CD4-positive, alpha-beta T cell (primary cell): ENCODE measurements at regions not wholly inside any gene's neighbourhood (a gene's known extent, or its start where the extent isn't known, plus 50 kb on each side); places are given as distances from the start of the nearest gene placed in this dataset.

Experiments
- ATAC-seq: fragments of 200-7000 bp; cut with Tn5 transposase; one replicate; pipeline ENCODE4 v1.10.0; 2022; ENCODE audit warnings: mild to moderate bottlenecking; ENCODE audit not compliant: poor library complexity
- CTCF ChIA-PET: fragments of 350-600 bp; sonication (Branson Sonifier 250); formaldehyde crosslinking; loops from one replicate; lab custom pipeline; 2021; ENCODE audit warnings: antibody characterized with exemption, inconsistent platforms; lab: Charles Lee
- POLR2A ChIA-PET: fragments of 350-600 bp; sonication (Branson Sonifier 250); formaldehyde crosslinking; loops from one replicate; lab custom pipeline; 2021; ENCODE audit warnings: antibody characterized with exemption, inconsistent platforms; lab: Charles Lee
- DNase-seq, 14 experiments: peaks; one replicate each; pipeline ENCODE4 v3.0.0-alpha.2; 2013 to 2020; ENCODE audit warnings: mixed read lengths in 2 of 14
- H3K27ac ChIP-seq, 2 donors: one replicate each; pipeline versions ENCODE4 v1.5.1 to v1.7.0; 2013; ENCODE audit warnings: low read length in 2 of 2, low read depth in 1 of 2, mild to moderate bottlenecking in 1 of 2
- H3K27me3 ChIP-seq, 2 experiments: 1 replicate in 1 of 2; 2 replicates in 1 of 2; pipeline versions ENCODE4 v1.6.1 to v1.7.0; 2013; ENCODE audit warnings: low read length in 2 of 2, control low read depth in 1 of 2, mild to moderate bottlenecking in 1 of 2, moderate library complexity in 1 of 2; ENCODE audit not compliant: insufficient read depth in 2 of 2, control insufficient read depth in 1 of 2
- H3K36me3 ChIP-seq: one replicate; pipeline ENCODE4 v1.6.1; 2013; ENCODE audit warnings: low read length, control low read depth; ENCODE audit not compliant: insufficient read depth
- H3K4me1 ChIP-seq: one replicate; pipeline ENCODE4 v1.6.1; 2013; ENCODE audit warnings: low read length, control low read depth; ENCODE audit not compliant: insufficient read depth
- H3K4me3 ChIP-seq: one replicate; pipeline ENCODE4 v1.5.1; 2013; ENCODE audit warnings: mild to moderate bottlenecking, low read length, moderate library complexity
- H3K9me3 ChIP-seq, 2 experiments: 1 replicate in 1 of 2; 2 replicates in 1 of 2; pipeline versions ENCODE4 v1.6.1 to v1.7.0; 2013; ENCODE audit warnings: low read length in 2 of 2, mild to moderate bottlenecking in 2 of 2, control low read depth in 1 of 2, moderate library complexity in 1 of 2; ENCODE audit not compliant: control insufficient read depth in 1 of 2, insufficient read depth in 1 of 2
- H3K27ac Mint-ChIP-seq: one replicate; pipeline ENCODE4 v1.8.0; 2020; ENCODE audit warnings: mixed read lengths
- H3K27me3 Mint-ChIP-seq: one replicate; pipeline ENCODE4 v1.8.0; 2021; ENCODE audit warnings: mixed read lengths
- H3K36me3 Mint-ChIP-seq: one replicate; pipeline ENCODE4 v1.8.0; 2021; ENCODE audit warnings: low read depth, mixed read lengths
- H3K4me1 Mint-ChIP-seq: one replicate; pipeline ENCODE4 v1.8.0; 2021; ENCODE audit warnings: low read depth, mixed read lengths
- H3K4me3 Mint-ChIP-seq: one replicate; pipeline ENCODE4 v1.8.0; 2020; ENCODE audit warnings: mild to moderate bottlenecking, mixed read lengths
- H3K9me3 Mint-ChIP-seq: one replicate; pipeline ENCODE4 v1.8.0; 2020; ENCODE audit warnings: mixed read lengths
- intact Hi-C, 2 experiments: fragments of 100-400 bp; cut with DNase I in 1 of 2; cut with micrococcal nuclease in 1 of 2; formaldehyde crosslinking; loops; one replicate each; pipeline versions ENCODE4 v1.15.1 to v1.9.0; 2023 to 2025; cut with DNase I, micrococcal nuclease
- TF ChIP-seq, protein P1 (sequence below): fragments of 200-600 bp; IDR thresholded peaks from one replicate; pipeline ENCODE4 v1.8.0; 2022; ENCODE audit warnings: antibody characterized with exemption, mild to moderate bottlenecking

- TF ChIP-seq, protein P1, sequence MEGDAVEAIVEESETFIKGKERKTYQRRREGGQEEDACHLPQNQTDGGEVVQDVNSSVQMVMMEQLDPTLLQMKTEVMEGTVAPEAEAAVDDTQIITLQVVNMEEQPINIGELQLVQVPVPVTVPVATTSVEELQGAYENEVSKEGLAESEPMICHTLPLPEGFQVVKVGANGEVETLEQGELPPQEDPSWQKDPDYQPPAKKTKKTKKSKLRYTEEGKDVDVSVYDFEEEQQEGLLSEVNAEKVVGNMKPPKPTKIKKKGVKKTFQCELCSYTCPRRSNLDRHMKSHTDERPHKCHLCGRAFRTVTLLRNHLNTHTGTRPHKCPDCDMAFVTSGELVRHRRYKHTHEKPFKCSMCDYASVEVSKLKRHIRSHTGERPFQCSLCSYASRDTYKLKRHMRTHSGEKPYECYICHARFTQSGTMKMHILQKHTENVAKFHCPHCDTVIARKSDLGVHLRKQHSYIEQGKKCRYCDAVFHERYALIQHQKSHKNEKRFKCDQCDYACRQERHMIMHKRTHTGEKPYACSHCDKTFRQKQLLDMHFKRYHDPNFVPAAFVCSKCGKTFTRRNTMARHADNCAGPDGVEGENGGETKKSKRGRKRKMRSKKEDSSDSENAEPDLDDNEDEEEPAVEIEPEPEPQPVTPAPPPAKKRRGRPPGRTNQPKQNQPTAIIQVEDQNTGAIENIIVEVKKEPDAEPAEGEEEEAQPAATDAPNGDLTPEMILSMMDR = no peak
- H3K9me3 Mint-ChIP-seq = peaks cover 5% of the 10 kb centered on the region
- no peak for DNase-seq
- H3K4me3 Mint-ChIP-seq = no peak overlapping the region
- H3K36me3 Mint-ChIP-seq = no peaks in the 10 kb centered on the region
- H3K27ac Mint-ChIP-seq = no peak overlapping the region
- H3K36me3 ChIP-seq = no peaks in the 10 kb centered on the region
- no peak overlapping the region for H3K4me3 ChIP-seq
- H3K27ac ChIP-seq = no peak overlapping the region
- POLR2A ChIA-PET = no interaction called here
- no peaks in the 10 kb centered on the region for H3K27me3 ChIP-seq
- H3K9me3 ChIP-seq = no peaks in the 10 kb centered on the region
- H3K4me1 Mint-ChIP-seq = no peaks in the 10 kb centered on the region
- no peaks in the 10 kb centered on the region for H3K27me3 Mint-ChIP-seq
- intact Hi-C loops = no loop called here
- ATAC-seq = no peak
- no peaks in the 10 kb centered on the region for H3K4me1 ChIP-seq
- CTCF ChIA-PET = no interaction called here
Observed at GRCh38 chr6:93962566-93962965, 543.2 kb upstream of the EPHA7 start.

DNA sequence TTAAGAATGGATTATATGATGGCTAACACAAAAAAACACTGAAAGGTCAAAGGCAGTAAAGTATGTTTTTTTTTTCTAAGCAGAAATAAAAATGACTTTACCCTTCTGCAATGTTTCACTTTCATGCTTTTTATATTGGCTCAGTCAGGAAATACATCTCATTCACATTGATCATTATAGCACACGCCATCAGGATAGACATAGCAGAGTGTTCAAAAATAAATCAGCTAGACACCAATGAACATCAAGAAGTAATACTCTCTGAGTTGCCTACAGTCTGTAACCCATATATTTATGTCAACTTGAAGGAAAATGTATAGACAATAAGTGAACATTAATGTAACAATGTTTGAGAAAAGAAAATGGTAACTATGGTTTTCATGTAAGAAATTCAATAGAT is 535.2 kb upstream of the EPHA7 start:
- Histone ChIP-seq H3K36me3 (no peaks in the 10 kb centered on the region), H3K27ac (no peak overlapping the region), H3K4me1 (no peaks in the 10 kb centered on the region), H3K27me3 (no peaks in the 10 kb centered on the region), H3K4me3 (no peak overlapping the region), H3K9me3 (no peaks in the 10 kb centered on the region)
- POLR2A ChIA-PET = no interaction called here
- H3K4me3 Mint-ChIP-seq = no peak overlapping the region
- CTCF ChIA-PET = no interaction called here
- H3K36me3 Mint-ChIP-seq = no peaks in the 10 kb centered on the region
- no peaks in the 10 kb centered on the region for H3K4me1 Mint-ChIP-seq
- TF ChIP-seq, protein P1 = no peak
- no peak overlapping the region for H3K27ac Mint-ChIP-seq
- no peak for ATAC-seq
- no peaks in the 10 kb centered on the region for H3K27me3 Mint-ChIP-seq
- no peak for DNase-seq
- intact Hi-C loops = no loop called here
- H3K9me3 Mint-ChIP-seq = peaks cover 9% of the 10 kb centered on the region

DNA sequence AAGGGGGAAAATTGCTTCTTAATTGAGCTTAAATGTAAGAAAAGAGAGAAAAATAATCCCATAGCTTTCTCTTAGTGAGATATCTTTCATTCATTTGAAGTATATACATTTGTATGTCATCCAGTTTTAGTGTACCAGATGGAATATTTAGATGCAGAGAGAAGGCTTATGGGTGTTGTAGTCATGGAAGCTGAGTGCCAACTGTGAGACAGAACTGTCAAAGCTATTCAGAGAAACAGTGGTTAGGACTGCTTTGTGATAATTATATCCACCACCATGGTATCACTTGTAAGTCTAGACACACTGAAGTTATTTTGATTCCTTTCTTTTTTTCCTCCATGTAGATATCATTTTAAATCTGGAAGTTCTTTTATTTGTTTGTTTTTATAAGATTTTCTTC is 524.3 kb upstream of the EPHA7 start:
- Mint-ChIP-seq H3K9me3 (peaks cover 2% of the 10 kb centered on the region), H3K4me1 (no peaks in the 10 kb centered on the region), H3K36me3 (no peaks in the 10 kb centered on the region), H3K4me3 (no peak overlapping the region), H3K27ac (no peak overlapping the region), H3K27me3 (no peaks in the 10 kb centered on the region)
- no peaks in the 10 kb centered on the region for H3K4me1 ChIP-seq
- ATAC-seq = no peak
- H3K27me3 ChIP-seq = no peaks in the 10 kb centered on the region
- H3K27ac ChIP-seq = no peak overlapping the region
- POLR2A ChIA-PET = no interaction called here
- CTCF ChIA-PET = no interaction called here
- TF ChIP-seq, protein P1 = no peak
- H3K9me3 ChIP-seq = no peaks in the 10 kb centered on the region
- H3K36me3 ChIP-seq = no peaks in the 10 kb centered on the region
- no peak overlapping the region for H3K4me3 ChIP-seq
- DNase-seq = no peak
- intact Hi-C loops = no loop called here
